HG02973 (cell line): ENCODE measurements at regions not wholly inside any gene's neighbourhood (a gene's known extent, or its start where the extent isn't known, plus 50 kb on each side); places are given as distances from the start of the nearest gene placed in this dataset.
"Not testable (repeated sequence)": the region's sequence is repeated elsewhere in the genome, so short reads cannot be mapped to it uniquely, and the experiment has no call there.

Source experiments
- ATAC-seq: cut with Tn5 transposase; IDR thresholded peaks from one replicate; pipeline ENCODE4 v1.9.1; 2021; ENCODE audit warnings: moderate library complexity; ENCODE audit not compliant: unreplicated experiment

DNA sequence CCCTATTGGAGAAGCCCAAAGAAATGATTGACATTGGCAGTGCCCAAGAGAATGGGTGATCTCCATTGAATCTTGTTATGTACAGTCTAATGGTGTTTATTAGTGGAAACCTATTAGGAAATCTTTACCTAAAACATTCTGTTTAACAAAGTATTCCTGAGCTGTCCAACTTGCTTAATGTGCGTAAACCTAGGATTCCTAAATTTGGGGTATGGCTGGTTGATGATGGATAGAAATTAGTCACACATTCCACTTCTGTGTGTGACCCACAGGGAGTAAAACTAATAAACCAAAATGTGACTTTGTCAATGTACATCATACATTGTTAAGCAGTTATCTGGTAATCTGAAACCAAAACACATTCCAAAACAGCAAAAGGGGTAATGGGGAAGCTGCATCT lies 761.3 kb downstream of the FSCB start:
- no peak for ATAC-seq

DNA sequence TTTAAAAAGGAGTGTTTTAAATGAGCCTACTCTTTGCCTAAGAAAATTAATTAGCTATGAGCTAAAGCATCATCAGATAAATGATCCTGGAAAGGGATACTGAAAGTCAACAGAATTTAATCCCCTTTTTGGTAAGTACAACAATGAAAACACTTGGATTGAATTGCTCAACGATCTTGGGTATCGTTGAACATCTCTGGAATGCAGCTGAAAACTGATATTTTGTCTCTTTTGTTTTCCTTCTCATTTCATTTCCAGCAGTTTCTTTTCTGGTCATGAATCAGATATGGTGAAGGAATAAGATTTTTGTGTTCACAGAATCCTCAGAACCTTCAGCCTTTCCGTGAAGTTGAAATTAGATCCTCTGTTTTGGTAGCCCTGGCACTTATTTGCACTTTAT lies 771.2 kb downstream of the FSCB start:
- ATAC-seq, result no peak

DNA sequence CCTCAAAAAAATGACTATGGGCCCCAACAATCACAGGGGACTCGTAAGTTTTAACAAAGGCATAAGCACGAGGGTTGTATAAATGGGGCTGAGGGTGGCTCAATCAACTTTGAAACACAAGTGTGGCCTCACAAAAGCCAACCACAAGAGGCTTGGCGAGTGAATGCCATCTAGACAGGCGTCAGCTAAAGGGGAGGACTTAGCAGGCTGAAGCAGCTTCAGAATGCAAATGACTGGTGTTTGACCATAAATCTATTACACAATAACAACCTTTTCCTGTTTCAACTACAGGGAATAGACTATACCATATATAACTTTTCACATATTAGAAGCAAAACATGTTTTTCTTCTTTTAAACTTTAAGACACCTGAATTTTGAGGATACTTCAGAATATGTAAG lies 777.9 kb downstream of the FSCB start:
- ATAC-seq, result no peak

DNA sequence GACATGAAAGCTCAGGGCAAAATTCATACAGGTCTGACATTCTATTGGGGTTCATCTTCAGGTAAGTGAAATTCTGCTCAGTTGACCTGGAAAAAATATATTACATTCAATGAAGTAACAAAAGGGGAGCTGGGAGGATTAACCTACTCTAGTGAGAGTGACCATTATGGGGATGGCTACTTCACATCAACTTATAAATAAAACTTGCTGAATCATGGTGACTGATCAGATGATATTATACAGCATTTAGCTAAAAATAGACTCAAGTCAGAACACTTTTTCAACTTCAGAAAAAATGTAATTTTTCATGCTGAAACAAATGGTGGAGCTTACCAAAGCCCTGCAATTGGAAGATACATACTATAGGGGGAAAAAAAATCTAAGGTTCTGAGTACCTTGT lies 800.2 kb downstream of the FSCB start:
- ATAC-seq, result no peak

GRCh38 chr14:43698561-43699284 lies 808.4 kb downstream of the FSCB start:
- ATAC-seq, result not testable (repeated sequence)

DNA sequence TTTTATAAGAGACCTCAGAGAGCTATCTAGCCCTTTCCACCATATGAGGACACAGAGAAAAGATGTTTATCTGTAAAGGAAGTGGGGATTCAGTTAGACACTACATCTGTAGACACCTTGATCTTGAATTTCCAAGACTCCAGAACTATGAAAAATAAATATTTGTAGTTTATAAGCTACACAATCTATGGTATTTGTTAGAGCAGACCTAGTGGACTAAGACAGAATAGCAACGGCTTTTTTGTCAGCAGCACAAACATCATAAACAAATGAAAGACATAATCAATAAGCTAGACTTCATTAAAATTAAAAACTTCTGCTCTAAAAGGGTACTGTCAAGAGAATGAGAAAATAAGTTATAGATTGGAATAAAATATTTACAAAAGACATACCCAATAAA lies 810.1 kb downstream of the FSCB start:
- no peak for ATAC-seq

GRCh38 chr14:43692706-43693105 lies 814.4 kb downstream of the FSCB start:
- ATAC-seq, result no peak

DNA sequence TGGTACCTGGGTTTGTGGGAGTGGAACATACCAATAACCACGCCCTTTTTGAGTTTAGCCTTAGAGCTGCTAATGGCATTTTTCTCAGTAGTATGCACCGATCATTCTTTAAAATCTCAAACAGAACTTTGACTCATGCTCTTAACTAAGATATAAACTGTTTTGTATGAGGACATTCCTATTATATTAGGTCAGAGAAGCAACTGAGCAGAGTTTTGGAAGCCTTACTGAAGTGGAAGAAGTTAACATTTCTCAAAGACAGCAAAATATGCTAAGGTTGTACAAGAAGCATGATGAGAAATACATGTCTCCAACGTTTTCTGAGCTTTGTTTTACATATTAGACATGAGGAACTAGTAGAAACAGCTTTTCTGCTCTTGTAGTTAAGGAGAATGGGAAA lies 819.2 kb downstream of the FSCB start:
- no peak for ATAC-seq

- ATAC-seq, result no peak
Observed at GRCh38 chr14:43677581-43677980, 829.5 kb downstream of the FSCB start.

- no peak for ATAC-seq
Observed at GRCh38 chr14:43674273-43674672, 832.8 kb downstream of the FSCB start.

DNA sequence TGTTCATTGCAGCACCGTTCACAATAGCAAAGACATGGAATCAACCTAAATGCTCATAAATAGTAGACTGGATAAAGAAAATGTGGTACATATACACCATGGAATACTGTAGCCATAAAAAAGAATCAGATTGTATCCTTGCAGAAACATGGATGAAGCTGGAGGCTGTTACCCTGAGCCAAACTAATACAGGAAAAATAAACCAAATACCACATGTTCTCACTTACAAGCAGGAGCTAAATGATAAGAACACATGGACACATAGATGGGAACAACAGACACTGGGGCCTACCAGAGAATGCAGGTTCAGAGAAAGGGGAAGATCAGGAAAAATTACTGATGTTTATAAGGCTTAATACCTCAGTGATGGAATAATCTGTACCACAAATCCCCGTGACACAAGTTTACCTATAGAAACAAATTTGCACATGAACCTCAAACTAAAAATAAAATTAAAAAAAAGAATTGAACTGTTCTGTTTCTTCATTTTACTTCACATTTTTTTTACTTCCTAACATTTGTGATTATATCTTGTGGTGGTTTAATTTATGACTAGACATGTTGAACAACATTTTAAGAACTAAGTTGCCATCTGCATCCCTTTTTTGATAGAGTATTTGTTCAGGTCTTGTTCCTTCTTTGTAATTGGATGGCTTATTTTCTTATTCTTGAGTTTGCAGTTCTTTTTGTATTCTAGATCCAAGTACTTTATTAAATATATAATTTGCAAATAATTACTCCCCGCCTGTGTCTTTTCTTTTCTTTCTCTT lies 835.2 kb downstream of the FSCB start:
- ATAC-seq, result no peak

GRCh38 chr14:43669355-43669754 lies 837.7 kb downstream of the FSCB start:
- no peak for ATAC-seq

- ATAC-seq, result no peak
Observed at GRCh38 chr14:43665570-43666267, 841.4 kb downstream of the FSCB start.

DNA sequence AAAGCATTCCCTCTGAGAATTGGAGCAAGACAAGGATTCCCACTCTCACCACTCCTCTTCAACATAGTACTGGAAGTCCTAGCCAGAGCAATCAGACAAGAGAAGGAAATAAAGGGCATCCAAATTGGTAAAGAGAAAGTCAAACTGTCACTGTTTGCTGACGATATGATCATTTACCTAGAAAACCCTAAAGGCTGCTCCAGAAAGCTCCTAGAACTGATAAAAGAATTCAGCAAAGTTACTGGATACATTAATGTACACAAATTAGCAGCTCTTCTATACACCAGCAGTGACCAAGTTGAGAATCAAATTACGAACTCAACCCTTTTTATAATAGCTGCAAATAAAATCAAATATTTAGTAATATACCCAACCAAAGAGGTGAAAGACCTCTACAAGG lies 851.9 kb downstream of the FSCB start:
- not testable (repeated sequence) for ATAC-seq

DNA sequence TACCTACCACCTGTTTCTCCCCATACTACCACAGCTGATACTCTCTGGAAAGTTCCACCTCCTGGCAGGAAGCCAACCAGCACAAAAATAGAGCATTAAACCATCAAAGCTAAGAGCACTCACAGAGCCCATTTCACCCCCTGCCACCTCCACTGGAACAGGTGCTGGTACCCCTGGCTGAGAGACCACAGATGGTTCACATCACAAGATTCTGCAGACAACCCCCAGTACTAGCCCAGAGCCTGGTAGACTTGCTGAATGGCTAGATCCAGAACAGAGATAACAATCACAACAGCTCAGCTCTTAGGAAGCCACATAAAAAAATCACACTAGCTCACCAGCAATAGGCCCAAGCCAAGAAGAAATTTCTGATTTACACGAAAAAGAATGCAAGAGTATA lies 855.2 kb downstream of the FSCB start:
- ATAC-seq, result no peak

- ATAC-seq, result no peak
Observed at GRCh38 chr14:43651185-43651787, 855.8 kb downstream of the FSCB start.

- ATAC-seq, result no peak
Observed at GRCh38 chr14:43649508-43649907, 857.6 kb downstream of the FSCB start.

GRCh38 chr14:43647302-43647701 lies 859.8 kb downstream of the FSCB start:
- no peak for ATAC-seq

- no peak for ATAC-seq
Observed at GRCh38 chr14:43640718-43641267, 866.3 kb downstream of the FSCB start.

DNA sequence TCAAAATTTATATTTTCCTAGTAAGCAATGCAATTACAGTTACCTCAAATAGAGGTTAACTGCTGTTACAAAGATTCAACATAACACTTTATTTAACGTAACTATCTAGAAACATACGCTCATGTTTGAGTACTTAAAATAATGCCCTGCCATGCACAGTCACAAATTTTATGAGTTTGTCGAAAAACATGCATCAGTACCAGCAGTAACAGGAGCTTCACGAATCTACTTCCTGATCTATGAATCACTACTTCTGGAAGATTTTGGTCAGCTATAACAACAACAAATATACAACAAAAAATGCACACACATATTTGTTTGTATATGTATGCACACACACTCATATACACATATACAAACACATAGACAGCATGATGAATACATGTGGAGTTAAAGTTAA lies 881.8 kb downstream of the FSCB start:
- no peak for ATAC-seq

DNA sequence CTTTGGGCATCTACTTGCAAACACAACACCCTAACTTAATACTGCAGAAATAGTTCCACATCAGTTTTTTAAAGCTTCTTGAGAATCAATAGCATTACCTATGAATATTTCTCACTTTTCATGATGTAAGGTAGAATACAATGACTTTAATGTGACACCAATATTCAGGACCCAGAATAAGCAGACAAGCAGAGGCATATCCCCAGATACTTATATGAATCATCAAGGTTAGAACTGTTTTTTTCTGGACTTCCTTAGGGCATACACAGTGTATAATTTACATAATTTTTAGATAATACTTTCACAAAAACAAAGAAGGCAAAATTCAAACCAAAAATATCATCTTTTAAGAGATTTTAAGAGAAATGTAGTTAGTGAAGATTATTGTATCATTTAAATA lies 885.8 kb downstream of the FSCB start:
- no peak for ATAC-seq
